HFFc6 (cell line): ENCODE measurements at regions not wholly inside any gene's neighbourhood (a gene's known extent, or its start where the extent isn't known, plus 50 kb on each side); places are given as distances from the start of the nearest gene placed in this dataset.

Experiments used
- DNase-seq: peaks from one replicate; pipeline ENCODE4 v3.0.0-alpha.2; 2018
- H3K27ac Mint-ChIP-seq: 2 replicates; pipeline ENCODE4 v1.8.0; 2020; ENCODE audit warnings: mild to moderate bottlenecking, mixed read lengths
- H3K27me3 Mint-ChIP-seq: 2 replicates; pipeline ENCODE4 v1.8.0; 2021; ENCODE audit warnings: mild to moderate bottlenecking, moderate library complexity, mixed read lengths; ENCODE audit not compliant: insufficient read depth
- H3K36me3 Mint-ChIP-seq: 2 replicates; pipeline ENCODE4 v1.8.0; 2021; ENCODE audit warnings: low read depth, mixed read lengths
- H3K4me1 Mint-ChIP-seq: 2 replicates; pipeline ENCODE4 v1.8.0; 2020; ENCODE audit warnings: low read depth, mixed read lengths
- H3K4me3 Mint-ChIP-seq: 2 replicates; pipeline ENCODE4 v1.8.0; 2020; ENCODE audit warnings: mild to moderate bottlenecking, moderate library complexity, mixed read lengths
- H3K9me3 Mint-ChIP-seq: 2 replicates; pipeline ENCODE4 v1.8.0; 2020; ENCODE audit warnings: mild to moderate bottlenecking, mixed read lengths
- TF ChIP-seq, protein P1 (sequence below): fragments of 200-600 bp; sonication (generic); IDR thresholded peaks from 2 replicates; pipeline ENCODE4 v1.5.0; 2021; ENCODE audit warnings: antibody characterized with exemption, mild to moderate bottlenecking

DNA sequence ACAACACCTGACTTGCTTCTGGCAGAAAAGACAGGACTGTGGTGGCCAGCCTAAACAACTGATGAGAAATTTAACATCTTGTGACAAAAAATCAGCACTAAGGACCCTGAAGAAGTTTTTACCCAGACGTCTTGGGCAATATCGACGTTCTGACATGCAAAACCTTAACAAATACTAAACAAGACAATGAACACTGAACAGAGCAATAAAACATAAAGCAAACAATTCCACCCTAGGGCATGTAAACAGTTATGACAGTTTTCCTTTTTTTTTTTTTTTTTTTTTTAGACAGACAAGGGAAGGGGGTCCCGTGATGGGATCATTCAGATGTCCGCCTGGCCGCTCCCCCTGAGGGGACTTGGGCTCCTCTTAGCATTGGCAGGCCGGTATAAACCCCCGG is 738.0 kb downstream of the SI start:
- Mint-ChIP-seq H3K27ac (no peak overlapping the region), H3K9me3 (peaks cover 35% of the 10 kb centered on the region), H3K36me3 (no peaks in the 10 kb centered on the region; the same call in none of the 2 replicates), H3K4me1 (no peaks in the 10 kb centered on the region), H3K4me3 (no peak overlapping the region), H3K27me3 (peaks cover 4% of the 10 kb centered on the region; the same call in 1 of the 2 replicates)
- DNase-seq = no peak
- TF ChIP-seq, protein P1, sequence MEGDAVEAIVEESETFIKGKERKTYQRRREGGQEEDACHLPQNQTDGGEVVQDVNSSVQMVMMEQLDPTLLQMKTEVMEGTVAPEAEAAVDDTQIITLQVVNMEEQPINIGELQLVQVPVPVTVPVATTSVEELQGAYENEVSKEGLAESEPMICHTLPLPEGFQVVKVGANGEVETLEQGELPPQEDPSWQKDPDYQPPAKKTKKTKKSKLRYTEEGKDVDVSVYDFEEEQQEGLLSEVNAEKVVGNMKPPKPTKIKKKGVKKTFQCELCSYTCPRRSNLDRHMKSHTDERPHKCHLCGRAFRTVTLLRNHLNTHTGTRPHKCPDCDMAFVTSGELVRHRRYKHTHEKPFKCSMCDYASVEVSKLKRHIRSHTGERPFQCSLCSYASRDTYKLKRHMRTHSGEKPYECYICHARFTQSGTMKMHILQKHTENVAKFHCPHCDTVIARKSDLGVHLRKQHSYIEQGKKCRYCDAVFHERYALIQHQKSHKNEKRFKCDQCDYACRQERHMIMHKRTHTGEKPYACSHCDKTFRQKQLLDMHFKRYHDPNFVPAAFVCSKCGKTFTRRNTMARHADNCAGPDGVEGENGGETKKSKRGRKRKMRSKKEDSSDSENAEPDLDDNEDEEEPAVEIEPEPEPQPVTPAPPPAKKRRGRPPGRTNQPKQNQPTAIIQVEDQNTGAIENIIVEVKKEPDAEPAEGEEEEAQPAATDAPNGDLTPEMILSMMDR = no peak

DNA sequence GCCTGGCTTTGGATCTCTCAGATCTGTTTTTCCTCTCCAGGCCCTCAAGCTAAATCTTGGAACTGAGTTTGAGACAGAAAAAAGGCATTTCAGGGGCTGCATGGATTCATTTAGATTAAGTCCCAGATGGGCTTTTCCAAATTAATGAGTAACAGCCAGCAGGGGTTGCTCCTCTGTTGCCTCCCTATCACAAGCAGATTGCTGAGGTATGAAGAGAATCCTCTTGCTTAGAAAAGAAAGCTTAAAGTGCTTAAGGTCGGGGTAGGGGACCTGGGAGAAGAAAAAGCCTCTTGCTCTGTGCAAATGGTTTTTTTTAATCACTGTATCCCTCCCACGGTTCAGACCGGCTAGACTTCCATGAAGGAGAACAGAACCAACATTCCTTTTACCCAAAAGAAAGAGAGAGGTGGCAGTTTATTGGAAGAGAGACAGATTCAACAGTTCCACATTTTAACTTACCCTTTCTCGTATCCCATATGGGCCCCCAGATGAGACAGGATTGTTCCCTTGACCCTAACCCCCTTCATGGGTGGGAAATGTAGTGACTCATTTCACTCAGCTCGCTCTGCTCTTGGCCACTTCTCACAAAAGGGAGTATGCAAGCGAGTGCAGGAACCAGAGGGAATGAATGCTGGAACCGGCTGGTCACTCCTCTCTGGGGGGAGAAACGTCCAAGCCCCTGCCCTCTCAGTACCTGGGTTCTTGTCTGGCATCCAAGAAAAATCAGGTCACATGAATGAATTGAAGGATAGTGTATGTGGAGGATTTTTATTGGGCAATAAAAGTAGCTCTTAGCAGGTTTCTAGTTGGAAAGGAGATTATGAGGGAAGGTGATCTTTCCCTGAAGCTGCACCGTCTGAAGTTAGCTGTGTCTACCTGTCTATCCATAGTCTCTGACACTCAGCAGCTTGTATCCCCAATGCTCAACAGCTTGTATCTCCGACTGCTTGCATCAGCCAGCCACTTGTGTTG is 745.2 kb downstream of the SI start:
- TF ChIP-seq, protein P1 = no peak
- H3K9me3 Mint-ChIP-seq = peaks cover 17% of the 10 kb centered on the region
- H3K36me3 Mint-ChIP-seq = no peaks in the 10 kb centered on the region
- DNase-seq = no peak
- H3K4me3 Mint-ChIP-seq = no peak overlapping the region
- no peaks in the 10 kb centered on the region for H3K4me1 Mint-ChIP-seq
- H3K27ac Mint-ChIP-seq = no peak overlapping the region
- 0 out of 2 replicates have a peak, but pooled peaks cover 2% of the 10 kb centered on the region for H3K27me3 Mint-ChIP-seq

DNA sequence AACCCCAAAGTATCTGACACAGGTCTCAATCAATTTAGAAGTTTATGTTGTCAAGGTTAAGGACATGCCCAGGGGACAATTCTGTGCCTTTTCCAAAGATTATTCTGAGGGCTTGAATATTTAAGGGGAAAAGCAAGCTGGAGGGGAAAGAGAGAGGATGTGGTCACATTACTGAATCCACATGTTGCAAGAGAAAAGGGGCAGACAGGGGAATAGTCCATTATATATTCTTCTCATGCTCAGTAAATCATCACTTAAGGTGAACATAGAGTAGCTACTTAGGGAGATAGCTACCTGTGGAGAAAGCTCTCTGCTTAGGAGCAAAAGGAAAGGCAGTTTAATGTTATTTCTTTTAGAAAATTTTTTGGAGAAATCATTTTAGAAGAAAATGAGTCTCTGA is 751.6 kb downstream of the SI start:
- Mint-ChIP-seq H3K36me3 (no peaks in the 10 kb centered on the region), H3K9me3 (peaks cover 10% of the 10 kb centered on the region), H3K4me3 (no peak overlapping the region), H3K27ac (no peak overlapping the region), H3K27me3 (no peaks in the 10 kb centered on the region), H3K4me1 (no peaks in the 10 kb centered on the region)
- TF ChIP-seq, protein P1 = no peak
- DNase-seq = no peak

DNA sequence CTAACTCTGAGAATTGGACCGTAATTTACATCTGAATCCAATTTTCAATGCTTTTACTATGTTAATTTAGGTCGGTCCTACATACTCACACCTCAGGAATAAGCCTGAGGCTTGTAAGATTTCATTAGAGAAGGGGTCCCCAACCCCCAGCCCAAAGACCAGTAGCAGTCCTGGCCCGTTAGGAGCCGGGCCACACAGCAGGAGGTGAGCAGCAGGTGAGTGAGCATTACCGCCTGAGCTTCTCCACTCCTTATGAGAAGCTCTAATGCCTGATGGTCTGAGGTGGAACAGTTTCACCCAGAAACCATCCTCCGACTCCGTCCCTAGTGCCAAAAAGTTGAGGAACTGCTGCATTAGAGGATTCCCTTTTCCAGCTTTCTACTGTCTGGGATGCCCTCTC is 757.3 kb downstream of the SI start:
- Mint-ChIP-seq H3K4me3 (no peak overlapping the region), H3K27ac (no peak overlapping the region)

DNA sequence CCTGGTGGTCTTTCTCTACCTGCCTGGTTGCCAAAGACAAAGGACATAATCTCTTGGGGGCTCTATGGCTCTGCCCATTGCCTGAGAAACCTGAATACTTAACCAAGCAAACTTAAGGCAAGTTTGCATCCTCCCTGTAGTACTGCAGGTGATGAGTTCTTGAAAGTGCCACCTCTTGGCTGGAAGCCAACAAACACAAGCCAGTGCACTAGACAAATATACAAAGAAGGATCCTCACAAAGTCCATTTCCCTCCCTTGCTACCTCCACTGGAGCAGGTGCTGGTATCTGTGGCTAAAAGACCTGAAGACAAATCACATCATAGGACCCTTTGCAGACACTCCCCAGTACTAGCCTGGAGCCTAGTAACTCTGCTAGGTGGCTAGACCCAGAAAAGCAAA is 772.3 kb downstream of the SI start:
- TF ChIP-seq, protein P1 = no peak
- H3K9me3 Mint-ChIP-seq = peaks cover 52% of the 10 kb centered on the region
- H3K27ac Mint-ChIP-seq = no peak overlapping the region
- H3K4me1 Mint-ChIP-seq = no peaks in the 10 kb centered on the region
- H3K4me3 Mint-ChIP-seq = no peak overlapping the region
- no peaks in the 10 kb centered on the region for H3K27me3 Mint-ChIP-seq
- DNase-seq = no peak
- H3K36me3 Mint-ChIP-seq = no peaks in the 10 kb centered on the region

More for the DNA sequence above, 757.3 kb downstream of the SI start:
- DNase-seq = no peak
- H3K4me1 Mint-ChIP-seq = no peaks in the 10 kb centered on the region
- peaks cover 5% of the 10 kb centered on the region for H3K9me3 Mint-ChIP-seq
- H3K36me3 Mint-ChIP-seq = no peaks in the 10 kb centered on the region
- H3K27me3 Mint-ChIP-seq = no peaks in the 10 kb centered on the region
- TF ChIP-seq, protein P1 = no peak
